ENCODE measurements at regions not wholly inside any gene's neighbourhood (a gene's known extent, or its start where the extent isn't known, plus 50 kb on each side); places are given as distances from the start of the nearest gene placed in this dataset.

DNA sequence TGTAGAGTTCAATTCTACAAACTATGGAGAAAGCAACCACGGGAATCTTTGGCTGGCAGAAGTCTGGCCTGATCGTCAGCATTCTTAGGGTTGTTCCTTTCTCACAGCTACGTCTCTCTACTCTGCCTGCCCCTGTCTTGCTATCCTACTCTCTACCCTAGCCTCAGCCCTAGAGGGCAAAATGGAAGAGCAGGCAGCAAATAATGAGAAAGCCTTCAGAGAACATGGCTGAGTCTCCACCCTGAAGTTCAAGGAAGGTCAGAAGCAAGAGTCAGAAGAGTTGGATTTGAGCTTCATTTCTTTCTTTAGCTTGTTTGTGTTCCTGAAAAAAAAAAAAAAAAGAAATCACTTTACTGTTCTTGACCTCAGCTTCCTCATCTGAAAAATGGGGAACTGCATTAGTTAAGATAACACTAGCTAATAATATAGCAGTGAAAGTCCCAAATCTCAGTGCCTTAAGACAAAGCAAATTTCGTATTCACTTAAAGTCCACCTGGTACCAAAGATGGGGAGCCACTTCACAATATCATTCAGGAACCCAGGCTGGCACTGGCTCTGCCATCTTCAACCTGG lies 50.2 kb upstream of the CCND2 start:
- DNase-seq, result no peak

- no peak for DNase-seq
Observed at GRCh38 chr12:4221258-4221620, 52.3 kb upstream of the CCND2 start.

- no peak for DNase-seq
Observed at GRCh38 chr12:4220536-4221257, 52.9 kb upstream of the CCND2 start.

DNA sequence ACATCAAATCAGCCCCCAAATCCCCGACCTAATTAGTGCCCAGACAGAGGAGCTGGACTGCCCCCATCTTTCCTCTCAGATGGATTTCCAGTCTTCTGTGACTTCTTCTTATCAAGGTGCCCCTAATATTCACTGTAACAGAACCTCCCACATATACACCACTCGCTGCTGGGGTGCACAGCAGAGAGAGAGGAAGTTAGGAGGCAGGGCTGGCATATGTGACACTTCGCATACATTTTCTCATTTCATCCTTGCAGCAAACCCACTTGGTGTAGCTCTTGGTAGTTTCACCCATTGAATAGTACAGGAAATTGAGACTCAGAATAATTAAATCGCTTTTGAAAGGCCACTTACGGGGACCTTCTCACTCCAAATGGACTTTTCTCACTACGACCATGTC lies 56.5 kb upstream of the CCND2 start:
- DNase-seq, result peak in 1 of 2 experiments; percentile 6

DNA sequence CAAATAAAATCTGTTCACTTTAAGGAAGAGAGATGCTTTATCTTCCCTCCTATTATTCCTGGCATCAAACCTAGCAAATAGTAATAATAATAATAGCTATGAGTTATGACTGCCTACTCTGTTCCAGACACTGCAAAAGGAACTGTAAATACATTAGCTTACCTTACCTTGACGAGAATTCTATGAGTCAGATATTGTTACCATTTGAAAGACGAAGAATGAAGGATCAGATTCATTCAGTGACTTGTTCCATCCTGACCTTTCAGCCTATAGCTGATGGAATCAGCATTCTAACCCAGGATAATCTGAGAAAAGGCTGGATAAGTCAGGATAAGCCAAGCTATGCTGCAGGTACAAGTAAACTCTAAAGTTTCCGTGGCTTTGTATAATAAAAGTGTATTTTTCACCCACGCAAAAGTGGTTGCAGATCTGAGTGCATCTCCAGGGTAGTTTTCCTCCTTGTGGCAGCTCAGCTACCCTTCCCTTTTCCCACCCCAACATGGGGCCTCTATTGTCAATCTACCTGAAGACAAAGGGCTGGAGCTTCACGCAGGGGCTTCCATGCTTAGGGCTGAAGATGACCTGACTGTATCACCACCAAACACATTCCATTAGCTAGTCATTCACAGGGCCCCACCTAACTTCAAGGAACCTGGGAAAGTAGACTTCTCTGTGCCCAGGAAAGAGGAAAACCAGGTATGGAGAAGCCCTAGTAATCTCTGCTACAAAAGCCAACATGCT lies 57.2 kb upstream of the CCND2 start:
- DNase-seq, result no peak

DNA sequence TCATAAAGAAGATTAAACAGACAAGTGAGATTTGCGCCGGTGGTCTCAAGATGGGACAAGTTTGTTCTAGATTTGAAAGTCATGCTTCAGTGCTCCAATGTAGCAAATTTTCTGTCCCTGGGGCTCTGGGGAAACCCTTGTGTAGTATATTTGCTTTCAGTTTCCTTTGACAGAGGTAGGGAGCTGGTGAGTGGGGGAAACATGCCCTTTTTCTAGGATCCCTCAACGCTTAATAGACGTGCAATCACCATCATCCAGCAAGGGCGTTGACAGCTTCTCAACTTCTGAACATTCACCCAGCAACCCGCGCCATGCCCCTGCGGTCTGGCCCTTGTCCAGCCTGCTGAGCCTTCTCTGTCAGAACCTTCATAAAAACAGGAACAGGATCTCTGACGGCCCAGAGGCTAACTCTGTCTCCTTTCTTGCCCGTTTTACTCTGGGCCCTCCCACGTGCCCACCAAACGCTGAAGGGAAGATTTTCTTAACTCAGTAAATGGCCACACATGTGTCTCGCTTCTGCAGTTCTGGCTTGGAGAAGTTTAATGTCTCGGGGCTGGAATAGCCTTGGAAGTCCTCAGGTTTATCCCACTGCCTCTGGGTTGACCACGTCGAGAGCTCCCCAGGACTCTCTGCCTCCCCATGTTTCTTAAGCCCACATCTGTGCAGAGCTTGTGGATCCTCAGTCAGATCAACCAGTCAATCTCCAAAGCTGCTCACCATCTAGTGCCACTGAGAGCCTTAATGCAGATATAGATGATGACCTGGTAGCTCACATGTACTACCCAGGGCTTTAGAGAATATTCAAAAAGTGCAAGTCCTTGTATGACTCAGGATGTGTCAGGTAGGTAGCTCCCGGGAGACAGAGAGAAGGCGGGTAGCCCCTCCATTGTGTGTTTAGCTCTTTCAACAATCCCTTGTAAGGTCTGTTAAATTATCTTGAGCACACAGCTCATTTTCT lies 58.1 kb upstream of the CCND2 start:
- peak; percentile 73 to 75 for DNase-seq

DNA sequence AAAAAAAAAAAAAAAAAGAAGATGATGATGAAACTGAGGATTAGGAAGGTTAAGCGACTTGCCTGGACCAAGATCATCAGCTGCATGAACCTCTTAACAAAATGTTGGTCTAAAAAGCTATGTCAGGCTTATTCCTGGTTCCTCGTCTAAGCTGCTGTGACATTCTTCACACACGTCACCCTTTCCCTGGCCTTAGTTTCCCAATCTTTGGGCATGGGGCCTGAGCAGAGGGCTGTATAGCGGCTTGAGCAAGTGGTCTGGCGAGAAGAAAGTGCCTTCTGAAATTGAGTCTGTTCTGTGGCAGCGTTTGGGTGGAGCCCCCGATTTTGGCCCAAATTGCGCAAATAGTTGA lies 58.7 kb upstream of the CCND2 start:
- no peak for DNase-seq

DNA sequence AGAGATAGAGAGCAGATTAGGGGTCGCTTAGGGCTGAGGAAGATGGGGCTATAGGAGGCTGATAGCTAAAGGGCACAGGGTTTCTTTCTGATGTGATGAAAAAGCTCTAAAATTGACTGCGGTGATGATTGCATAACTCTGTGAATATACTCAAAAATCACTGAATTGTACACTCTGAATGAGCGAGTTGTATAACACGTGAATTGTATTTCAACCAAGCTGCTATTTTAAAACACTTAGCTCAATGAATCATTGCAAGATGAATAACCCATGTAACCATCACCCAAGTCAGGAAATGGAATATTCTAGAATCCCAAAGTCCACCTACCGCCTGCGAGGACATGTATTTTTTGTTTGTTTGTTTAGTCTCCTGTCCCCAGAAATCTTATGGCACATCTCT lies 60.1 kb upstream of the CCND2 start:
- DNase-seq, result no peak

- no peak for DNase-seq
Observed at GRCh38 chr12:4212845-4213244, 60.7 kb upstream of the CCND2 start.

GRCh38 chr12:4211372-4211771 lies 62.2 kb upstream of the CCND2 start:
- DNase-seq, result no peak

- no peak for DNase-seq
Observed at GRCh38 chr12:4210183-4210582, 63.4 kb upstream of the CCND2 start.

GRCh38 chr12:4206470-4206869 lies 67.1 kb upstream of the CCND2 start:
- no peak for DNase-seq

GRCh38 chr12:4203772-4204376 lies 69.7 kb upstream of the CCND2 start:
- peak; percentile 2 to 24 for DNase-seq

- no peak for DNase-seq
Observed at GRCh38 chr12:4202918-4203317, 70.6 kb upstream of the CCND2 start.

DNA sequence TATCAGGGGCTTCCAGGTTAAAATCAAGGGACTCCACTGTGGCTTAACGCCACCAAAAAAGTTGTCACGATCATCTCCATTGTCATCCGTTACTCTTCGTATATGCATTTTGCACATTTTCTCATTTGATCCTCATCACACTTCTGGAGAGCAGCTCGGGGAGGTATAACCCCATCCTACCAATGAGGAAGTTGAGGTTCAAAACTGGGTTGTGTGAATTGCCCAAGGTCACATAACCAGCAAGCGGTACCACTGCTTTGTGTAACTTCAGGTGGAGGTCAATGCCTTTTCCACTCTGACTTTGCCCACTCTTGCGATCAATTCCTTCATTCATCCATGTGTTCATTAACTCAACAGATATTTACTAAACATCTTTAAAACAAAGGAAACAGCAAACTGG lies 71.1 kb upstream of the CCND2 start:
- peak in 1 of 2 experiments; percentile 0 for DNase-seq

DNA sequence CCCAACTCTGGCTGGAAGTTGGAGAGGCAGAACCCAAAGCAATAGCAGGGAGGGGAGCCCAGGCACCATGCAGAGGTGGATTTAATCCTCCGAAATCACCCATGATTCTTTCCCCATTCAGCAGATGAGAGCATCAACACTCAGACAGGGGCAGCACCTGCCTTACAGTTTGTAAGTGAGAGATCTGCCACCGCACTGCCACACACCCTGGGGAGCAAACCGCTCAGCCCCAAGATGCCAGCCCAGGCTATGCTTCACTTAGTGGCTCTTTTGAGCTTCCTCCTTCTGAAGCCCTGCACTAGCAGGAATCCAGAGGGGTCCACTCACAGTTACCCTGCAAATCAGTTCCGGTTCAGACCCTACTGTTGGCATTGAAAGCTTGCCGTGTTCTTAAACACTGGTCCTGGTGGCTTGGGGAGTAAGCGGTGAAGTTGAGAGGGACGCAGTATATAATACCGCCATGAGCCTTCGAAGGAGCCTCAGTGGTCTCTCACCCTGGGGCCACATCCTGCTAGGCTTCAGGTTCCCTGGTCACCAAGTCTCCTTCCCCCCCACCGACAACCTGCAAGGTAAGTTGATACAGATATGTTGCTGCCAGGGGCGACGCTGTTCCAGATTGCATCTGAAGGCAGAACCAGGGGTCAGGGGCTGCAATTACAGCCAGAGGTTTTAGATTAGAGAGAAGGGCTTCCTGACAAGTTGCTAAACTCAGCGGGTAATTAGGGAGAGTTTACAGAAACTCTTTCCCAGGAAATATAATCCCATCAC lies 72.0 kb upstream of the CCND2 start:
- no peak for DNase-seq

DNA sequence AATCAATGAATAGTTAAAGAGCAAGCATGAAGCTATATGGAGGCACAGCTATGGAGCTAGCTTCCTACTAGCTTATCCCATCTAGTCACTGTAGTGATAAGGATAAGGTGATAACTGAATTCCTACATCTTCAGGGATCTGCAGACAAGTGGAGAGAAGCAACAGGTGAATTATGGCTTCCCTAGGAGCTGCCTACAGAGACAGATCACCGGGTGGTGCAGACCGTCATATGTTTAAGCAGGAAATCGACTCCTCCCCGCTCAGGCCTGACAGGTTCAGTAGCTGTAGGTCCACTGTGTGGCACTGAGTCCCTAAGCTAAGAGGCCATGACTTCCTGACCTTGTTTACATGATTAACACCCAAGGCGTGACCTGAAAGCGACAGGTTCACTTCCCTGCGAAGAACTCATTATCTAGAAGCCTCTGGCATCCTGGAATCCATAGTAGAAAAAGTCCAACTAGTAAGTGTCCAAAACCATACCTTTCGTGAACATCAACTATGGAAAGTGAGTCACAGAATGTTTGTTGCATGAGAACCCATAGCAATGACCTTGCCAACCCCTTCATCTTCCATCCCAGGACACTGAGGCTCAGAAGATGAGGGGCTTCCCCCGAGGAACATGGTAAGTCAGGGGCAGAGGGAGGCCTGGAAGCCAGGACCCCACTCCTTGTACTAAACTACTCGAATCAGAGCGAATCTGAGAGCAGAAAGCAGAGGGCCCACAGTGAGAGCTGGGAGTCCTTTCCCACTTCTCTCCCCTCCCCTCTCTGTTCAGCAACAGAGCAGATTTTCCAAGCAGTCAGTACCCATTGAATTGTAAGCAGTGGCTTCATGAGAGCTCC lies 75.4 kb upstream of the CCND2 start:
- DNase-seq, result no peak

GRCh38 chr12:4196805-4197420 lies 76.6 kb upstream of the CCND2 start:
- no peak for DNase-seq

- no peak for DNase-seq
Observed at GRCh38 chr12:4194668-4195067, 78.9 kb upstream of the CCND2 start.

DNA sequence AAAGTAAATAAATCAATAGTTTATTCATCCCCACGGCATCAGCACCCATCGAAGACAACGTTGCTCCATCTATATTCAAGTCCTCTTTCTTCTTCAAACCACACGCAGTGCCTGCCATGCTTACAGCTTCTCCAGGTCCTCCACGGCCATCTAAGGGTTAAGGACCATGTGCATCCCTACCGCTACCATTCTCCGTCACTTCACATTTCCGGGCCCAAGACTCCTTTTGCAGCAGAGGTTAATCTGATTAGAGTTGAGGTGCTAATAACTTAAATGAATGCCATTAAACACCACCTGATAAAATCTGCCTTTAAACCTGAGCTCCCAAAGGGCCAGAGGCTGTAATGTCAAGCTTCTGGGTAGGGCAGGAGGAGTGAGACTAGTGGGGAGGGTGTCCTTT lies 79.7 kb upstream of the CCND2 start:
- DNase-seq, result no peak

GRCh38 chr12:4191642-4192041 lies 81.9 kb upstream of the CCND2 start:
- DNase-seq, result no peak

Measured in Kasumi-1 (cell line).